ENCODE measurements at regions not wholly inside any gene's neighbourhood (a gene's known extent, or its start where the extent isn't known, plus 50 kb on each side); places are given as distances from the start of the nearest gene placed in this dataset.
A peak's percentile ranks its signal among the peaks of the same experiment; 100 is the strongest.

DNA sequence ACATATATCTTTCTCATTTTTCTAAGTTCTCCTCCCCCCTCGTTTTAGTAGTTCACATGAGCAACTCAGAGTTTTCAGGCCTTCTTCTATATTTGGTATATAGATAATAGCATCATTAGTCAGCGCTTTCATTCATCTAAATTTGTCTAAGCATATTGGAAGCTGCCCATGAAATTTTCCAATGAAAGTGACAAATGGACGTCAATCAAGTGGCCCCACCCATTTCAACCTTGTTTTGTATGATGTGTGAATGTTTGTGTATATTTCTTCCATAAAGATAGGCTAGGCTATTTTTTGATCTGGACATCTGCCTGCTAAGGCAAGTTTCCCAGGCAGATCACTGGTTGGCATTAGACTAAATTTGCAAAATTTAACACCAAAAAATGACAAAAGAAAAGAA, 104.0 kb upstream of the SSBP2 start:
- DNase-seq: peak; percentile 20 to 47

DNA sequence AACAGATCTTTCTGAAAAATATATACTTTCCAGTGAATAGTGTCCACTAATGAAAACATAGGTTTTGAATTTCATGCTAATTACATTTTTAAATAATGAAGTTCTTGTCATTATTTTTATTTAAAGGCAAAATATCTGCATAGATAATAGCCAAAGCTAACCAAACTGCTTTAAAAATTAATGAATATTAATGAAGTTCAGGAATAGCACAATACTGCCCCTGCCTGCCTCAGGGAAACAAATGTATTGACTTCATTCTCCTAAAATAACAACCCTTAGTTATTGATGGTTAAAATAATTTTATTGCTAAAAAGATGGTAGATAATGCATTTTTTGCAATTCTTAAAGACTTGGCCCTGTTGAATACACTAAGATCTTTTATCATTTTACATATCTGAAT, 103.6 kb upstream of the SSBP2 start:
- DNase-seq: no peak

DNA sequence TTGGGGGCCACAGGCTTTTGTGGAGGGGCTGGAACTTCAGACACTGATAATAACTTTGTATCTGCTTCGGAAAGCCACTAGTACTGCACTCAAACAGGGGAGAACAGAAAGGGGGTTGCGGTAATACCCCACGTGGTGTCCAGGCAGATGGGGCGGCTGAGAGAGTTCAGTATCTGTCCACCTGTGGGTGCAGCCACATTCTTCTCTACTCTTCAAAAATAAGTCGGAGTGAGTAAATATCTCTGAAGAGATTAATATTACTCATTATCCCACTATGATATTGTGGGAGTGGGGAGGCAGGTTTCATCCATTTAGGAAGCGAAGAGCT, 102.1 kb upstream of the SSBP2 start:
- DNase-seq: peak in 1 of 2 experiments; percentile 62

DNA sequence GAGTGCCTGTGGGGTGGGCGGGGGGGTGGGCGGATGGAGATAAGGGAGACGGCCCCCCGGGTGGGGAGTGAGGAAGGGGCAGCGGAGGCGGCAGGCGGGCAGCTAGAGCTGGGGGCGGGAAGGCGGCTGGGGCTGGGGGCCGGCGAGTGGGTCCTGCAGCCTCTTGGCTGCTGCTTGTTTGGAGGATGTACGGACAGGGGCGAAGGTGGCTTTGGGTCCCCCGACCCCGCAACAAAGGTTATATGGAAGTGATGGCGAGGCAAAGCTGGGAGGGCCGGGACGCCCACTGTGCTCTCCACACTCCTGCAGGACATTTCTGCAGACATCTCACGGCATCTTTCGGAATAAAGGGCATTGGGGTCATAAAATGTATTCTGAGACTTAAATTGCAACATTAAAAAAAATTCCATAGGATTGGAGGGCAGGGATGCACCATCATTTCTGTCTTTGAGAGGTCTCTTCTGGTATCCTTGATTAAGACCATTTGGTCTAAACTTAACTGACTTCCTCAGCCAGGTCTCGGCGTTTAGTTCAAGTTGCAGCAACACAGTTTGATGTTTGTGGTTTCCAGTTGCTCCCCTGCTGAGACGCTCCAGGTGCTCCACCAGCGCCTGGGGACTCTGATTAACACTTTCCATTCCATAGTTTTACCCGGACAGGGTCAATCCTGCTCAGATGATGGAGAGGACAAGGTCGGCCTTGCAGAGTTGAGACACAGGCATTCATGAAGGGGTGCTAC, 101.6 kb upstream of the SSBP2 start:
- peak; percentile 47 to 81 for DNase-seq

DNA sequence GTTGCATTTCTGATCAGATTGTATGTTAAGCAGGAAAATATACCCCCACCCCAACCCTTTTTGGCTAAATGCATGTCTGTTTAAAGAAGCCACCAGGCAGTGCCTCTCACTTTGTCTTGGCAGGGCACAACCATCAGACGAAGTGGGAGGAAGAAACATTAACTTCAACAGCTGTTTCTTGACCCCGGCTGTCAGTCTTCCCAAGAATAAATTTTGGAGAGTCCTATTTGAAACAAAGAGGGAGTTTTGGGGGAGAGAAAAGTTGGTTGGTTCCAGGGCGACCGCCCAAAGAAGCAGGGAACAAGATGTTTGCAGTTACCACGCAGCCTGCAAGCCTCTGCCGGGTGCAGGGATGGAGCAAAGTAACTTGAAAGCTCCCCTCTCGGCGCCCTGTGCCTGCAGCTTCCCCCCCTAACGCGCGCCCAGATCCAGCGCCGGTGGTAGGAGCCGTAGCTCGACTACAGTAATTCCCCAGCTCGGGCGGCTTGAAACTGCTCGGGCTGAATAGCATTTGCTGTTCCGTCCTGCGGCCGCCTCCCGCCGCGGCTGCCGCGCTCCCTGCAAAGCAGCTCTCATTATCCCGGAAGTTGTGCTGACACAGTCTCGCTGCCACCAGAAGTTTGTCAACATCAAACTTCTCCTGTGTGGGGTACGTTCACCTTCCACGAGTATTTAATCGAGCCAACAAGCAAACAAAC, 100.7 kb upstream of the SSBP2 start:
- DNase-seq: peak; percentile 78 to 93

DNA sequence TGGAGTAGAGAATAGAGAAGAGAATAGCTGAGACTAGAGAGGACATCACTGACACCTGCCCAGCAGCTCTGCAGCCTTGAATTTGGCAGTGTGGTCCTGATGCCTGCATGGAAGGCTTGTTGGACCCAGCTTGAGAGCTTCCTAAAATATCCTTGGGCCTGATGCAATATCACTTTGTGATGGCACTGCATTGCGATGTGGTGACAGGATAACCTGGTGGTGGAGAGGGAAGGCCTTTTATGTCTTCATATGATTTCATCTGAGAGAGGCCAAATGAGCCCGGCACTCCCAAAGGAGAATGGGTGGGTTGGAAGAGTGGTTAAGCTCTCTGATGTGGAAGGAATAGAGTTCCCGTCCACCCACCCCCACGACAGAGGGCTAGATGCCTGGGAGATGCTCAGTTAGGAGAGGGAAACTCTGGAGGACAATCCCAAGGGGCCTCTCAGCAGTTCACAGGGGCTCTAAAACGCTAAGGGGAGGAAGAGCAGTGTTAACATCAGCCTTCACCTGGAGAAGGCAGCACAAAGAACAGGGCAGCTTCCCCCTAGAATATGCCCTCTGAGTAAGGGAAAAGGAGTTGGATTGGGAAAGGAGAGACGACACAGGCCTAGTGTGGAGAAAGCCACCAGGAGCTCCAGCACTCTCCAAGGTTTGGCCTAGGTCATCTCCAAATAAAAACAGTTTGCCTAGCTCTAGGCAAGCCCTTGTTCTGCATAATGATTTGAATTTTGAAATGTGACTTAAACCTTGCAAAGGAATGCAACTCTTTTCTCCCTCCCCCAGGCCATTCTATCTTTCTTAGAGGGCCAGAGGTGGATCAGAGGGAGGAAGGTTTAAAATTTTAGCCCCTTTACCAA, 99.8 kb upstream of the SSBP2 start:
- no peak for DNase-seq

DNA sequence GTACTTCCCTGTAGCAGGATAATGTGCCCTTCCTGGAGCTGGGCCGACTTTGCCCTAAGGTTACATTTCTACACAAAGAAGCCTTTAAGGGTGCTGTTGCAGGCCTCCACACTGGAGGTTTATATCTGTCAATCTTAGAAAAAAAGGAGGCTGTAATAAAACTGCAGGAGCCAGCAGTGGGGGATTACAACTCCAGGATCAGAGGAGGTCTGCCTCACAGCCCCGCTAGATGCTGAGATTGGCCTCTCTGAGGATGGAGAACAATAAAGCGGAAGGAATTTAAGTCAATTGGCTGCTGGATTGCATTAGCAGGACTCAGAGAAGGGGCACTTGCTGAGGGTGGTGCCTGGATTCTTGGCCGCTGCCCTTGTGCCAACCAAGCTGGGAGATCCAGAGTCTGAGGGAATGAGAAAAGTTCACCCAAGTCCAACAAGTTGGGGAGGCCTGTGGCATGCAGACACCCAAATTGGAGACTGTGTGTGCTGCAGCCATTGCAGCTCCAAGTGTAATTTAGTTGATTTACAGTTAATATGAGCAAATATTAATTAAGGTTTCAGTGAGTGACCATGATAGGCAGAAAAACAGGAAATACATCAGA, 99.0 kb upstream of the SSBP2 start:
- DNase-seq: no peak

DNA sequence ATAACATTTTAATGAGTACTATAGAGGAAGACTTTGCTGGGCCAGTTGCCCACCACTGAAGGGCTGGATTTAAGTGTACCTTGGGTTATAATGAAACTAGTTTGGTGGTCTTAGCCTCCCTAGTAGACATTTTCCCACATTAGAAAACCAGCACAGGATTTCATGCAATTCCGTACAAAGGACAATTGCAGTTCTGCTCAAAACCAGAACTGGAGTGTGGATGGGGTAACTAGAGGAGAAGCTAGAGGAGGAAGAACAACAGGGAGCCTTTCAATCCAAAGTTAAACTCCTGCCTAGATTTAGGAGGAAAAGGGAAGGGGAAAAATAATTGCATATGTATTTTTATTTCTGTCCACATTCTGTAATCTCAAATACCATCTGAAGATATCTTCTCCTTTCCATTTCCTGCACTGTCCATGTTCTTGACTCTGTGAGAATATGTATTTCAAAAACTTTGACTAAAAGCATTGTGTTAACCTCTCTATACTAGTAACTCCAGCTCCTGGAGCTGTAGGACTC, 97.5 kb upstream of the SSBP2 start:
- peak in 1 of 2 experiments; percentile 1 for DNase-seq

DNA sequence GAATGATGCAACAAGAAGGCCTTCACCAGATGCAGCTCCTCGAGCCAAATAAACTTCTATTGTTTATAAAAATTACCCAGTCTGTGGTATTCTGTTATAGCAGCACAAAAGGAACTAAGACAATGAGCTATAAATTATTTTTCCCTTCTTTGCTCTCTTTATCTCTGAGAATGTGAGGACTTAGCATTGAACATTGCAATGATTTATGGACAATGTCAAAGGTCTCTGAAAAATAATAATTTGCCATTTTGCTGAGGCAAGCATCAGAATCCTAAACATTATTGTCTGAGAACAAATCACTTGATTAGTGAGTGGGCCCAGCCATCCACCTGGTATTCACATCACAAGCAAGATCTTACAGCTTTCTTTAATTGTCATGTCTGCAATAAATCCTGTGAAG, 95.4 kb upstream of the SSBP2 start:
- no peak for DNase-seq

DNA sequence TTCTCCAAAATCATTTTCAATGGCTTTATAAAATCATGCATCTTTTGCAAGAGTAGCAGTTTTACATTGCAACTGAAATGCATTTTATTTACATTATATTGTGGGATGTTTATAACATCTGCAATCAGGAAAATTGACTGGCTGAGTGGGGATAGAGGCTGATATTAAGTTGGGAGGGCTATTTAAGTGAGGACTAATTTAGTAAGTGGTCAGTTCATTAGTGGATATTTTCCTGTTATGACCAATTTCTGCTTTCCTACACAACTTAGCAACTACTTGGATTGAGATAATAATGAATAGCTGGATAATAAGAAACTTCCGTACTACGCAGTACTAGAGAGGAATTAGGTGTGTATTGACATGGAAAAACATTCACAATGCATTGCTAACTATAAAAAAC, 92.9 kb upstream of the SSBP2 start:
- no peak for DNase-seq

DNA sequence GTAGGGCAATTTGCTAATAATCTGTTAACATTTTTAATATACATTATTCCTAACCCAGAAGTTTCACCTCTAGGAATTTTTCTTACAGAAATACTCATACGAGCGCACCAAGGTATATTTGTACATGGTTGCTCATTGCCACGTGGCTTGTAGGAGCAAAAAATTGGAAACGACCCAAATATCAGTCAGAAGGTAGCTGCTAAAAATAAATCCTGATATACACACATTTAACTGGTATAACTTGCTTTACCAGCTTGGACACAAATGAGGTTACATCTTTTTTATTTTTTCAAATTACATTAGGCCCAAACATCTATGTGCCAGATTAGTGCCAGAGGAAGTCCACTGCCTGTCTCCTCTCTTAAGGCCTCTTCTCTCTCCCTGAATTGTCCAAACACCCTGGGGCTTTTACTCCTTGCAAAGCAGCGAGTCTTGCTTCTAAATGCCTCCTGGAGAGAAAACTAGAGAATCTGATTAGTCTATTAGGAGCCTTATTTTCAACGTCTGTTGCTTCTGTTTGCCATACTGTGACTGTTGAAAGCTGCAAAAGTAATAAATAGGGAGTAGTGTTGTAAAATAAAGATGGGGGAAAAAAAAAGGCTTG, 92.0 kb upstream of the SSBP2 start:
- no peak for DNase-seq

DNA sequence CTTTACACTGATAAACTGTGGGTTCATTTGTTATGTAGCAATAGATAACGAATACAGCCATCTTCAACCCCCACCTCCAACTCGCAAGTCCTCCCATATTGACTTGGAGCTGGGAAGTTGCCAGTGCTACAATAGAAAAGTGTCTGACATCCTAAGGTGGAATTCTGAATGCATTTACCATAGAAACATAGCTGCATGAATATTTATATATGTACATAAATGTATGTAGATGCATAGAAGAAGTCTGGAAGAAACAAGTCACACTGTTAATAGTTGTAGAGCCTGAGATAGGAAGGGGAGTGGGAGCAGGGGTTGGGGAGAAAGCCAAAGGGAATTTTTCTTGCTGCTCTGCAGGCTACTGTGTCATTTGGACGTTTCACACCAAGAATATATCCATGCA, 88.1 kb upstream of the SSBP2 start:
- no peak for DNase-seq

DNA sequence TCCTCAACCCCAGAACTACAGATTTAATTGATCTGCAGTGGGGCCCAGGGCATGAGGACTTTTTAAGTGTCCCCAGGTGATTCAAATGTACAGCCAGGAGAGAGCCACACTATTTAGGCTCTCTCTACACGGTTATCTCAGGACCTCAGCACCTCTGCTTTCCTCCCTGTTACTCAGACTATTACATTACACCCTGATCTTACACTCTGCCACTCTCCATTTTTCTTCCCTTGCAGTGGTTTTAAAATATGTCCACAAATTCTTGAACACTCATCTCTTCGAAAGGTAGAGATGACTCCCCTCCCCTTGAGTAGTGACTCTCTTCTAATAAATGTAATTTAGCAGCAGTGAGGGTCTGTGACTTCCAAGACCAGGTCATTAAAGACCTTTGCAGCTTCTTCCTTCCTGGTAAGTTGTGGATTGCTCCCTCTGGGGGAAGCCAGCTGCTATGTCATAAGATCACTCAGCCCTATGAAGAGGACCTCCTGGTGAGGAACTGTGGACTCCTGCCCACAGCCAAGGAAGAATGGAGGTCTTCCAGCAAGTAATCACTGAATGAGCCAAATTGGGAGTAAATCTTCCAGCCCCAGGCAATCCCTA, 87.5 kb upstream of the SSBP2 start:
- DNase-seq: no peak

DNA sequence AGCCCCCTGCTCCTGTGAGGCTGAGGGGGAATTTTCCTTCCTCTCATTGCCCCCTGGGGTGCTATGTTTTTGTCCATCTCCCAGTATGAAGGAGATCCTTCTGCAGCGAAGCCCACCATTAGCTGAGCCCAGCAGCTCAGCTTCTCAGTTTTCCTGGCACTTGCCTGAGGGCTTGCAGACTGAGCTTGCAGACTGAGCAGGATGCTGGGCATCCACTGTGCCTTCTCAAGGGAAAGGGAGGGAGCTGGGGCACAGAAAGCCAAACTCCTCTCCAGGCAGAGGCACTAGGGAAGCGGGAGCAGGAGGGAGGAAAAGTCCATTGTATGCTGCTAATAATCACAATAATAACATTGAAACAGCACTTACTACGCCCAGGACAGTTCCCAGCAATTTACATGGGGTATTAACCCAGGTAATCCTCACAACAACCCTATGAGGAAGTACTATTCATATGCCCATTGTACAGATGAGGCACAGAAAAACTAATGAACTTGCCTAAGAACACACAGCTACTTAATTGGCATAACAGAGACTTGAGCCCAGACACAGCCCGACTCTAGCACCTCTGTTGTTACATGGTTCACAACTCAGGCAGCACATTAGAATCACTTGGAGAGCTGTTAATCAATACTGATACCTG, 86.9 kb upstream of the SSBP2 start:
- no peak for DNase-seq

DNA sequence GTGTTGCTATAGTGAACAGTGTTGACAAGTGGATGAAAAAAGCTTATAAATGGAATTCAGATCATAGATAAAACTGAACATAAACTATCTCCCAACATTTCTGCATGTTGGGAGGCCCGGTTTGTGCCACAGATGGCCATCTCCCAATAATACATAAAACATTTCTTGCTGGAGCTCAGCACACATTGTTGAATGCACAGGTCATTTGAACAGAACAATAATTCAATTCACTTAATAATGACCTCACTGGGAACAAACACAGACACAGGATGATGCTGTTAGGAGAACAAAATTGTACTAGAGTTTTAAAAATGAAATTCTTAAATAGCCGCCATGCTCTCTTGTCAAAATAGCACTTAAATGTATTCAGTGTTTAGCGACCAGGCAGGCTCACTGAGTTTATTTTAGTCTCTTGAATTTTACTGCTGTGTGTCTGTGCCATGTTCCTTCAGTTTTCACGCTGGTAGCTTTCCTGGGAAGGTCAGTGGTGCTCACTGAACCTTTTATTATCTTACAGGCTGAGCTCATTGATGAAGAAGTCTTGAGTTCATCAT, 85.0 kb upstream of the SSBP2 start:
- DNase-seq: no peak

DNA sequence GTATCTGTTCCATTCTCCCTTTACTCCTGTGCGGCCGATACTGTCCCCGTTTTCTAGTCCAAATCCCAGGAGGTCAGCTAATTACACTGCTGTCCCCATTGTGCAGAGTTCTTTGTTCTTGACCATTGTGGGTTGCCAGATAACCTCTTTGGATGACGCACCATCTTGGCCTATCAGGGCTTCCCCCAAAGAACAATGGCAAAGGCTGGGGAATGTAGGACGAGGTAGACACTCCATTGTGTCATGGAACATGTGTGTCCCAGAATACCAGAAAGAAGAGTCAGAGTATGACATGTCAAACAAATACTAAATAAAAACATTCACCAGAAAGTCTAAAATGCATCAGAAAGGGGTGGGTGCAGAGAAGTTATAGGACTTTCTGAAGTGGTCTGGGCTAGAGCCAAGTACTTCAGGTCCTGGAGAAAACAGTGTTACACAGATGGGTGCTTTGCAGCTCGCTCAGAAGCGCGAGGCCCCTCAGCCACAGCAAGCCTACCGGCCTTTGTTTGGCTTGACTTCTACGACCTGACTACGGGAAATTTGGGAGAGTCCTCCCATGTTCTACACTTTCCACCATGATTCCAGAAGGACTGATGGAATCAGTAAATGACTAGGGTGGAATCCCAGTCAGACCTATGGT, 83.2 kb upstream of the SSBP2 start:
- no peak for DNase-seq

DNA sequence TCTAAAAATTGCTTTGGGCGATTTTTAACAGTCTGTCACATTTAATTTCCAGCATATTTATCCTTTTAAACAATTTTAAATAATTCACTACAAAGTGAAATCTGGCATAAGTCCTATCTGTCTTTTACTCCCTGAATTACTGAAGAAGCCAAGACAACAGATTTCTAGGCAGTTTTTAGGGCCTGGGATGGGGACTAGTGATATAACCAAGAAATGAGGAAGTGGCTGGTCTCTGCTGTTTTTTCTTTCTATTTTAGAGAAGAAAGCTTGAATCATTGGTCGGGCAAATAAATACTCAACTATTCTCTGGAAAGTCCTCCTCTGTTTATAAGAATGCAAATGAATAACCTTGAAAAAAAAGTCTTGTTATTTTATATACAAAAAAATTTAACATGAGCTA, 79.7 kb upstream of the SSBP2 start:
- DNase-seq: no peak

DNA sequence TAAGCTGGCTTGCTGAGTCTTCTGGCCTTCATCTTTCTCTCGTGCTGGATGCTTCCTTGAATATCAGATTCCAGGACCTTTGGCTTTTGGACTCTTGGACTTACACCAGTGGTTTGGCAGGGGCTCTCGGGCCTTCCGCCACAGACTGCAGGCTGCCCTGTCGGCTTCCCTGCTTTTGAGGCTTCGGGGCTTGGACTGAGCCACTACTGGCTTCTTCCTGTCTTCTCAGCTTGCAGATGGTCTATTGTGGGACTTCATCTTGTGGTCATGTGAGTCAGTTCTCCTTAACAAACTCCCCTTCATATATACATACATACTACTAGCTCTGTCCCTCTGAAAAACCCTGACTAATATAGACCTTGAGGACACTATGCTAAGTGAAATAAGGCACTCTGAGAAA, 78.3 kb upstream of the SSBP2 start:
- no peak for DNase-seq

DNA sequence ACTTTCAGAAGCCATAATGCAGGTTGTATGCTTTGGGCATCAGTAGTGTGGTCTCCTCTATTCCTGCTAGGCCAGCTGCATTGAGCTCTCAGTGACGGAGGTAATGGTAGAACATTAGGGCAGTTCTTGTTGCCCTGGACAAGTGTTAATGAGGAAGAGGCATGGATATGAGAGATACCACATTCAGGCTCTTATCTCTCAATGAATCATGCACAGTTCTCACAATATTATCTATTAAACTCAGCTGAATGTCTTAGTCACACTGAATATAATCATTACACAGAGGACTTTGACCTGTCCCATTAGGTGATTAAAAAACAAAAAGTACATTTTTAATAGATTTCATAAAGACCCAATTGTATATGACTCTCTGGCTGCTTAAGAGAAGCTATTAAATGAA, 76.6 kb upstream of the SSBP2 start:
- DNase-seq: no peak

DNA sequence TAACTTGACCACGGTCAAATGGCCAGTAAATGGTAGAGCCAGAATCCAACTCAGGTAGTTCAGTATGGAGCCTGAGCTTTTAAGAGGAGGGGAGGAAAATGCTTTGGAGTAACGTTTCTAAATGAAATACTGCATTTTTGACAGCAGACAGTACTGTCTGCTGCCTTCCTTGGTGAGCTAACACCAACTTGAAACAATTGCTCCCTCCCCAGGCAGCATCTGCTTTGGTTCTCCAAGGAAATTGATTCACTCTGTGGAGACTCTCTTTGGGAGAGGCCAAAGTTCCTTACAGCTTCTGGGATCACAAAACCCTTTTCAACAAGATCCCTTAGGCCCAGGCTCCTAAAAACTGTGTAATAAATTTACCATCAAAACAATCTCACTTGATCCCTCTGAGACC, 75.2 kb upstream of the SSBP2 start:
- DNase-seq: no peak

DNA sequence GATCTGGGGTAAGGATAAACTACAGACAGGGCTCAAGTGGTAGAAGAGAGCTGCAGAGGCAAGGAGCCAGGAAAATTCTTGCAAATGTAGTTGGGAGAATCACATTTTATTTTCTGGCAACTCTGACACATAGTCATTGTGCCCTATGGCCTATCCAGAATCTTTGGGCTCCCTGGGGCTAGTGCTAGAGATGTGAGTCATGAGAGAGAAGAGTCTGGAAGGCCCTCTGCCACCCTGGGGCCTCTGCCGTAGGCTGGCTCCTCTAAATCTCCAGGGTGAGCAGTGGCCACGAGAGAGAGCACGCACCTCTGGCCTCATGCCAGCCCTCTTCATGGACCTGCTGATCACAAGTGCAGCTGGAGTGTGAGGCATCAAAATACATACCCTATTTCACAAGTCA, 74.3 kb upstream of the SSBP2 start:
- DNase-seq: peak in 1 of 2 experiments; percentile 1

Measured in NCI-H2081 (cell line).